Upper lobe of right lung (tissue), 1 donor: ENCODE measurements at regions not wholly inside any gene's neighbourhood (a gene's known extent, or its start where the extent isn't known, plus 50 kb on each side); places are given as distances from the start of the nearest gene placed in this dataset.

Source experiments
- ATAC-seq: fragments of 200-7000 bp; cut with Tn5 transposase; one replicate; pipeline ENCODE4 v1.9.1; 2020; ENCODE audit warnings: mild to moderate bottlenecking, moderate library complexity
- DNase-seq: peaks from one replicate; pipeline ENCODE4 v3.0.0-alpha.2; 2020
- H3K27ac ChIP-seq: fragments of 200-600 bp; one replicate; pipeline ENCODE4 v1.8.0; 2022
- H3K27me3 ChIP-seq: fragments of 200-600 bp; one replicate; pipeline ENCODE4 v1.8.0; 2022; ENCODE audit warnings: mild to moderate bottlenecking
- H3K36me3 ChIP-seq: fragments of 200-600 bp; one replicate; pipeline ENCODE4 v1.8.0; 2022
- H3K4me1 ChIP-seq: fragments of 200-600 bp; one replicate; pipeline ENCODE4 v1.8.0; 2022
- H3K4me3 ChIP-seq: fragments of 200-600 bp; one replicate; pipeline ENCODE4 v1.8.0; 2022; ENCODE audit warnings: mild to moderate bottlenecking
- H3K9me3 ChIP-seq: fragments of 200-600 bp; one replicate; pipeline ENCODE4 v1.8.0; 2022
- intact Hi-C: fragments of 100-400 bp; cut with DNase I; formaldehyde crosslinking; loops from one replicate; pipeline ENCODE4 v1.11.0; 2022
- TF ChIP-seq, protein P1 (sequence below): fragments of 200-600 bp; IDR thresholded peaks from one replicate; pipeline ENCODE4 v1.8.0; 2022; ENCODE audit warnings: antibody characterized with exemption
- donor health status: DM: no; HTN: yes; CAD: no; lungs with severe emphysema.

DNA sequence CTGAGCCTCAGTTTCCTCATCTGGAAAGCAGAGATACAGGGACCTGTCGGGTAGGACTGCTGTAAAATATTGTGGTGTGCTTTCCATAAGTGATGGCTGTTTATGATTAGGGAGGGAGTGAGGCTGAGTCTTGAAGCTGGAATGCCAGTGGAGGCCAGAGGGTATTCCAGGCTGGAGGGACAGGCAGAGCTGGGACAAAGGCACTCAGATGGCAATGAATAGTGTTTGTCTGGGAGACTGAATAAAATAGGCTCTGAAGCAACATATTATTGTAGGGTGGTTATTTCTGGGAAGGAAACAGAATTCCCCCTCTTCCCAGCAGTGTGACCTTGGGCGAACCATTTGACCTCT lies 120.7 kb downstream of the INHBB start:
- no peak for DNase-seq
- H3K36me3 ChIP-seq: no peaks in the 10 kb centered on the region

GRCh38 chr2:120468136-120468535 lies 122.2 kb downstream of the INHBB start:
- no peaks in the 10 kb centered on the region for H3K36me3 ChIP-seq
- DNase-seq (peak; percentile 35), ATAC-seq (no peak)
- H3K4me3 ChIP-seq: no peak overlapping the region
- H3K4me1 ChIP-seq: peaks cover 30% of the 10 kb centered on the region
- H3K27ac ChIP-seq: no peak overlapping the region
- TF ChIP-seq, protein P1, sequence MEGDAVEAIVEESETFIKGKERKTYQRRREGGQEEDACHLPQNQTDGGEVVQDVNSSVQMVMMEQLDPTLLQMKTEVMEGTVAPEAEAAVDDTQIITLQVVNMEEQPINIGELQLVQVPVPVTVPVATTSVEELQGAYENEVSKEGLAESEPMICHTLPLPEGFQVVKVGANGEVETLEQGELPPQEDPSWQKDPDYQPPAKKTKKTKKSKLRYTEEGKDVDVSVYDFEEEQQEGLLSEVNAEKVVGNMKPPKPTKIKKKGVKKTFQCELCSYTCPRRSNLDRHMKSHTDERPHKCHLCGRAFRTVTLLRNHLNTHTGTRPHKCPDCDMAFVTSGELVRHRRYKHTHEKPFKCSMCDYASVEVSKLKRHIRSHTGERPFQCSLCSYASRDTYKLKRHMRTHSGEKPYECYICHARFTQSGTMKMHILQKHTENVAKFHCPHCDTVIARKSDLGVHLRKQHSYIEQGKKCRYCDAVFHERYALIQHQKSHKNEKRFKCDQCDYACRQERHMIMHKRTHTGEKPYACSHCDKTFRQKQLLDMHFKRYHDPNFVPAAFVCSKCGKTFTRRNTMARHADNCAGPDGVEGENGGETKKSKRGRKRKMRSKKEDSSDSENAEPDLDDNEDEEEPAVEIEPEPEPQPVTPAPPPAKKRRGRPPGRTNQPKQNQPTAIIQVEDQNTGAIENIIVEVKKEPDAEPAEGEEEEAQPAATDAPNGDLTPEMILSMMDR: no peak
- H3K9me3 ChIP-seq: no peaks in the 10 kb centered on the region
- H3K27me3 ChIP-seq: no peaks in the 10 kb centered on the region
- intact Hi-C loops: no loop called here

More for the DNA sequence above, 120.7 kb downstream of the INHBB start:
- no peaks in the 10 kb centered on the region for H3K27me3 ChIP-seq
- H3K27ac ChIP-seq: no peak overlapping the region
- no peaks in the 10 kb centered on the region for H3K9me3 ChIP-seq
- ATAC-seq: no peak
- intact Hi-C loops: no loop called here
- peaks cover 30% of the 10 kb centered on the region for H3K4me1 ChIP-seq
- no peak overlapping the region for H3K4me3 ChIP-seq
- TF ChIP-seq, protein P1: no peak

- H3K36me3 ChIP-seq: no peaks in the 10 kb centered on the region
- DNase-seq (peak; percentile 56), ATAC-seq (no peak)
- no peaks in the 10 kb centered on the region for H3K9me3 ChIP-seq
- intact Hi-C loops: no loop called here
- no peak overlapping the region for H3K4me3 ChIP-seq
- H3K27me3 ChIP-seq: no peaks in the 10 kb centered on the region
- TF ChIP-seq, protein P1: no peak
- peaks cover 42% of the 10 kb centered on the region for H3K4me1 ChIP-seq
- H3K27ac ChIP-seq: peak overlapping the region; percentile 95
Measured at GRCh38 chr2:120469426-120469825, 123.5 kb downstream of the INHBB start.

- Histone ChIP-seq H3K27me3 (no peaks in the 10 kb centered on the region), H3K27ac (peak overlapping the region; percentile 95), H3K4me1 (peaks cover 42% of the 10 kb centered on the region), H3K36me3 (no peaks in the 10 kb centered on the region), H3K4me3 (no peak overlapping the region), H3K9me3 (no peaks in the 10 kb centered on the region)
- DNase-seq (peak; percentile 91), ATAC-seq (peak; percentile 90)
- TF ChIP-seq, protein P1: no peak
- intact Hi-C loops: no loop called here
Measured at GRCh38 chr2:120470041-120470965, 124.4 kb downstream of the INHBB start.

DNA sequence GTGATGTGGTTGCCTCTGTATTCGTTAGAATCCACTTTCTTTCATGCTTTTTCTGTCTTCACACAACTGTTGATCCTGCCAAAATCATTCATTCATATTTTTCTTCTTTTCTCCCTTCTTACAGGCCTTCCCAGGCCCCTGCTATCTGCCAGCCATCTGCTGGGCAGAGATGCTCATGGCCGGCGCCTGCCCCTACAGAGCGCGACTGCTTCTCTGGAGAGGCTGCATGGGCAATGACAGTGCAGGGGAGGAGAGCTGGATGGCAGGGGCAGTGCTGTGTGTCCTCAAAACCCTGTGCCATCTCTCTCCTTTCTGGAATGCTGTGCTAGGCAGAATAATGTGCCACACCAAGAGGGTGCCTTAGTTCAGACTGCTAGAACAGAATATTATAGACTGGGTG lies 125.2 kb downstream of the INHBB start:
- H3K27ac ChIP-seq: peak overlapping the region; percentile 95
- H3K27me3 ChIP-seq: no peaks in the 10 kb centered on the region
- ATAC-seq: no peak
- no peak overlapping the region for H3K4me3 ChIP-seq
- H3K36me3 ChIP-seq: no peaks in the 10 kb centered on the region
- peaks cover 39% of the 10 kb centered on the region for H3K4me1 ChIP-seq
- peak; percentile 62 for DNase-seq
- intact Hi-C loops: no loop called here
- TF ChIP-seq, protein P1: no peak
- H3K9me3 ChIP-seq: no peaks in the 10 kb centered on the region
